ENCODE measurements at regions not wholly inside any gene's neighbourhood (a gene's known extent, or its start where the extent isn't known, plus 50 kb on each side); places are given as distances from the start of the nearest gene placed in this dataset.

- TF ChIP-seq CTCF (IDR thresholded peaks at IDR 0.05), result no peak
- TF ChIP-seq POLR2AphosphoS5 (IDR thresholded peaks at IDR 0.05; ENCODE audit: insufficient read depth in 1 of 2, low read depth in 1 of 2), result no peak
These were observed 950.1 kb downstream of the DIPK2A start for GRCh38 chr3:144921710-144922109.
